ENCODE measurements at regions not wholly inside any gene's neighbourhood (a gene's known extent, or its start where the extent isn't known, plus 50 kb on each side); places are given as distances from the start of the nearest gene placed in this dataset.

DNA sequence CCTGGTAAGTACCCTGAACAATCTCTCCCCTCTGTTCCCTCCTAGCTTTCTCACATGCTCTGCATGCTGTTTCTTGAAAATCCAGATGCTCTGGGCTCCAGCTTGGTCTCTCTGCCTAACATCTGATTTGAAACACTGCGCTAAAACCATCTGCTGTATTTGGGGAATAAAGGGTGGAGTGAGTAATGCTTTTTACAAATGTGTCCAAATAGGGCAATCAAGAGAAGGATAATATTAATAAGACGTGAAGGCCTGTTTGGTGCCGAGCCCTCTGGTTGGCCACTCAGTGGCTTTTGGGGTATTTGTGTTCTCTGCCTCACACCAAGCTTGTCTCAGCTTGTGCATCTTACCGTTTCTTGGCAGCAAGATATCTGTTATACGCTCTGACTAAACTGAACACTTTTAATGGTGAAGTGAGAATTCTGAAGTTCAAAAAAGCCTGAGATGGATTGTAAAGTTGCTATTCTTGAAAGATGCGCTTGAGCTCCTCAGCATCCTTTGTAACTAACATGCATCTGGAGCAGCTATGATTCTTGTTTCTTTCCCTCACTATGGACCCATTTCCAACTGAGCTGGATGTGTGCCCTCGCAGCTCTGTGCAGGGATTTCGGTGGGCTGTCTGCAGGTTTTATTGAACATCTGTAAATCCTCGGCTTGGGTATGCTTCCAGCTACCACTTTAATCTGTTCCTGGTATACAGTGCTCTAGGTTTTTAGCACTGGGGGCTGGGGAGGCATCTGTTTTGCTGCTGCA is 269.4 kb downstream of the RWDD3 start (continued):
- TF ChIP-seq, protein P1, sequence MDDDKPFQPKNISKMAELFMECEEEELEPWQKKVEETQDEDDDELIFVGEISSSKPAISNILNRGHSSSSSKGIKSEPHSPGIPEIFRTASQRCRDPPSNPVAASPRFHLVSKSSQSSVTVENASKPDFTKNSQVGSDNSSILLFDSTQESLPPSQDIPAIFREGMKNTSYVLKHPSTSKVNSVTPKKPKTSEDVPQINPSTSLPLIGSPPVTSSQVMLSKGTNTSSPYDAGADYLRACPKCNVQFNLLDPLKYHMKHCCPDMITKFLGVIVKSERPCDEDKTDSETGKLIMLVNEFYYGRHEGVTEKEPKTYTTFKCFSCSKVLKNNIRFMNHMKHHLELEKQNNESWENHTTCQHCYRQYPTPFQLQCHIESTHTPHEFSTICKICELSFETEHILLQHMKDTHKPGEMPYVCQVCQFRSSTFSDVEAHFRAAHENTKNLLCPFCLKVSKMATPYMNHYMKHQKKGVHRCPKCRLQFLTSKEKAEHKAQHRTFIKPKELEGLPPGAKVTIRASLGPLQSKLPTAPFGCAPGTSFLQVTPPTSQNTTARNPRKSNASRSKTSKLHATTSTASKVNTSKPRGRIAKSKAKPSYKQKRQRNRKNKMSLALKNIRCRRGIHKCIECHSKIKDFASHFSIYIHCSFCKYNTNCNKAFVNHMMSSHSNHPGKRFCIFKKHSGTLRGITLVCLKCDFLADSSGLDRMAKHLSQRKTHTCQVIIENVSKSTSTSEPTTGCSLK (tag by site-specific recombination; IDR thresholded peaks at IDR 0.05), result no peak
- TF ChIP-seq MYNN (tag by site-specific recombination; IDR thresholded peaks at IDR 0.05; ENCODE audit: borderline replicate concordance), result no peak
- no peak for TF ChIP-seq ZNF560 (tag by site-specific recombination; IDR thresholded peaks at IDR 0.05; ENCODE audit: borderline replicate concordance)
- no peak for TF ChIP-seq ZFP3 (tag by site-specific recombination; IDR thresholded peaks at IDR 0.05; ENCODE audit: low read depth)
- no peak for TF ChIP-seq ZNF510 (tag by site-specific recombination; IDR thresholded peaks at IDR 0.05; ENCODE audit: insufficient replicate concordance)
- TF ChIP-seq, protein P2, sequence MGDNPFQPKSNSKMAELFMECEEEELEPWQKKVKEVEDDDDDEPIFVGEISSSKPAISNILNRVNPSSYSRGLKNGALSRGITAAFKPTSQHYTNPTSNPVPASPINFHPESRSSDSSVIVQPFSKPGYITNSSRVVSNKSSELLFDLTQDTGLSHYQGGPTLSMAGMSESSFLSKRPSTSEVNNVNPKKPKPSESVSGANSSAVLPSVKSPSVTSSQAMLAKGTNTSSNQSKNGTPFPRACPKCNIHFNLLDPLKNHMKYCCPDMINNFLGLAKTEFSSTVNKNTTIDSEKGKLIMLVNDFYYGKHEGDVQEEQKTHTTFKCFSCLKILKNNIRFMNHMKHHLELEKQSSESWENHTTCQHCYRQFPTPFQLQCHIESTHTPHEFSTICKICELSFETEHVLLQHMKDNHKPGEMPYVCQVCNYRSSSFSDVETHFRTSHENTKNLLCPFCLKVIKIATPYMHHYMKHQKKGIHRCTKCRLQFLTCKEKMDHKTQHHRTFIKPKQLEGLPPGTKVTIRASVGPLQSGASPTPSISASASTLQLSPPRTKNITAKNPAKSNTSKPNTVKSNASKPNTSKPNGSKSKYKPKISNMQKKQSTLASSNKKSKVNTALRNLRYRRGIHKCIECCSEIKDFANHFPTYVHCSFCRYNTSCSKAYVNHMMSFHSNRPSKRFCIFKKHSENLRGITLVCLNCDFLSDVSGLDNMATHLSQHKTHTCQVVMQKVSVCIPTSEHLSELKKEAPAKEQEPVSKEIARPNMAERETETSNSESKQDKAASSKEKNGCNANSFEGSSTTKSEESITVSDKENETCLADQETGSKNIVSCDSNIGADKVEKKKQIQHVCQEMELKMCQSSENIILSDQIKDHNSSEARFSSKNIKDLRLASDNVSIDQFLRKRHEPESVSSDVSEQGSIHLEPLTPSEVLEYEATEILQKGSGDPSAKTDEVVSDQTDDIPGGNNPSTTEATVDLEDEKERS (tag by site-specific recombination; IDR thresholded peaks at IDR 0.05), result no peak

DNA sequence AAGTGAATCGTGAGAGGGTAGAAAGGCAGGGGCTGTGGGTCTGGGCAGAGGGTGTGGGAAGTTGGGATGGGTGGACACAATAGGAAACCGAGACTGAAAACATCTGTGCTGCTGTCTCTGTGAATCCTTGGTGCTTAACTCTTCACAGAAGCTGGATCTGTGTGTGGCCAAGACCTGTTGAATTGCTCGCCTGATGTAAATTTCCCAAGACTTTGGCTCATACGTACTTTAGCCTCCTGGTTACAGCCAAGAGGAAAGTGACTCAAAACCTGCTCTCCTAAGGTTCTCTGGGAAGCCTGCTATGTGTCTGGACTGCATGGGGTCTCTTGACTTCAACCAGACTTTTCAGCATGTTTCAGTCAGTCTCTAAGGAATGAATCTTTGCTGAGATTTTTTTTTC is 270.3 kb downstream of the RWDD3 start:
- CTCF ChIA-PET, result no interaction called here
- Histone ChIP-seq H3K4me1 (ENCODE audit: control insufficient read depth, insufficient read depth, low read length) (no peaks in the 10 kb centered on the region), H3K9me3 (ENCODE audit: control insufficient read depth, insufficient read depth, low read depth, low read length) (no peaks in the 10 kb centered on the region), H3K4me3 (ENCODE audit: low read depth, low read length) (no peak overlapping the region), H3K36me3 (ENCODE audit: control insufficient read depth in 2 of 2, insufficient read depth in 1 of 2, low read length in 2 of 2) (no peaks in the 10 kb centered on the region), H3K27ac (ENCODE audit: extremely low read depth, low read depth, low read length) (no peak overlapping the region)
- POLR2A ChIA-PET, result no interaction called here
- TF ChIP-seq, protein P3, sequence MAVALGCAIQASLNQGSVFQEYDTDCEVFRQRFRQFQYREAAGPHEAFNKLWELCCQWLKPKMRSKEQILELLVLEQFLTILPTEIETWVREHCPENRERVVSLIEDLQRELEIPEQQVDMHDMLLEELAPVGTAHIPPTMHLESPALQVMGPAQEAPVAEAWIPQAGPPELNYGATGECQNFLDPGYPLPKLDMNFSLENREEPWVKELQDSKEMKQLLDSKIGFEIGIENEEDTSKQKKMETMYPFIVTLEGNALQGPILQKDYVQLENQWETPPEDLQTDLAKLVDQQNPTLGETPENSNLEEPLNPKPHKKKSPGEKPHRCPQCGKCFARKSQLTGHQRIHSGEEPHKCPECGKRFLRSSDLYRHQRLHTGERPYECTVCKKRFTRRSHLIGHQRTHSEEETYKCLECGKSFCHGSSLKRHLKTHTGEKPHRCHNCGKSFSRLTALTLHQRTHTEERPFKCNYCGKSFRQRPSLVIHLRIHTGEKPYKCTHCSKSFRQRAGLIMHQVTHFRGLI (tag by site-specific recombination; IDR thresholded peaks at IDR 0.05), result no peak
- peak; percentile 81 for TF ChIP-seq SCRT2 (tag by site-specific recombination; IDR thresholded peaks at IDR 0.05)

DNA sequence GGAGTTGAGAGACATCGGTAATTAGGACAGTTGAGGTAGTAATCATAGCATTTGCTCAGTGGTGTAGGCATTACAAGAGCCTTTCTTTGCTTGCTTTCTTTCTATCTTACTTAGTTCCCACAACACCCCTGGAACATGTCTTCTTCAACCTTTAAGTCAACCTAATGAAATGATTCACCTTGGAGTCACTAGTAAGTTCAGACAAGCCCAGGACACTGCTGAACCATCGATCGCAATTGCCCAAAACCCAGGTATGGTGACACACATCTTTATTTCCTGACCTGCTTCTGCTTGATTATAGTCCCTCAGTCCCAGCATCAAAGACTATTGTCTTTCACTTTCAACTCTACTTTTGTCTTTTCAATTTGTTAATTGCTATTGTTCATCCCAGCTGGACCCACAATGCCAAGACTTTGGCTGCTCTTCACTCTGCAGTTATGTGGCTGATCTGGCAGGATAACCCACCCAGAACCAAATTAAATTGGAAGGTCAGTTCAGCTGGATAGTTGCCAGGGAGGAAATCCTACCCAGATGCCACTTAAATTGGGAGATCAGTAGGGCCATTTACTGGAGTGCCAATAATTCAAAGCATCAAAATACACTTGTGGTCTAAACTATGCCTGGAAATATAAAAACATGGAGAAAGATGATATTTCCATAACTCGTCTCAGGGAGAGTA is 272.9 kb downstream of the RWDD3 start:
- POLR2A ChIA-PET, result no interaction called here

More for the DNA sequence above, 272.9 kb downstream of the RWDD3 start:
- TF ChIP-seq, protein P3 (tag by site-specific recombination; IDR thresholded peaks at IDR 0.05), result no peak
- no peak for TF ChIP-seq ZSCAN23 (tag by site-specific recombination; IDR thresholded peaks at IDR 0.05)
- TF ChIP-seq HOXC10 (CRISPR knock-in tag; IDR thresholded peaks at IDR 0.05), result no peak
- TF ChIP-seq GLI4 (tag by site-specific recombination; IDR thresholded peaks at IDR 0.05), result no peak
- TF ChIP-seq ZNF830 (tag by site-specific recombination; IDR thresholded peaks at IDR 0.05; ENCODE audit: low read depth), result no peak
- TF ChIP-seq, protein P4, sequence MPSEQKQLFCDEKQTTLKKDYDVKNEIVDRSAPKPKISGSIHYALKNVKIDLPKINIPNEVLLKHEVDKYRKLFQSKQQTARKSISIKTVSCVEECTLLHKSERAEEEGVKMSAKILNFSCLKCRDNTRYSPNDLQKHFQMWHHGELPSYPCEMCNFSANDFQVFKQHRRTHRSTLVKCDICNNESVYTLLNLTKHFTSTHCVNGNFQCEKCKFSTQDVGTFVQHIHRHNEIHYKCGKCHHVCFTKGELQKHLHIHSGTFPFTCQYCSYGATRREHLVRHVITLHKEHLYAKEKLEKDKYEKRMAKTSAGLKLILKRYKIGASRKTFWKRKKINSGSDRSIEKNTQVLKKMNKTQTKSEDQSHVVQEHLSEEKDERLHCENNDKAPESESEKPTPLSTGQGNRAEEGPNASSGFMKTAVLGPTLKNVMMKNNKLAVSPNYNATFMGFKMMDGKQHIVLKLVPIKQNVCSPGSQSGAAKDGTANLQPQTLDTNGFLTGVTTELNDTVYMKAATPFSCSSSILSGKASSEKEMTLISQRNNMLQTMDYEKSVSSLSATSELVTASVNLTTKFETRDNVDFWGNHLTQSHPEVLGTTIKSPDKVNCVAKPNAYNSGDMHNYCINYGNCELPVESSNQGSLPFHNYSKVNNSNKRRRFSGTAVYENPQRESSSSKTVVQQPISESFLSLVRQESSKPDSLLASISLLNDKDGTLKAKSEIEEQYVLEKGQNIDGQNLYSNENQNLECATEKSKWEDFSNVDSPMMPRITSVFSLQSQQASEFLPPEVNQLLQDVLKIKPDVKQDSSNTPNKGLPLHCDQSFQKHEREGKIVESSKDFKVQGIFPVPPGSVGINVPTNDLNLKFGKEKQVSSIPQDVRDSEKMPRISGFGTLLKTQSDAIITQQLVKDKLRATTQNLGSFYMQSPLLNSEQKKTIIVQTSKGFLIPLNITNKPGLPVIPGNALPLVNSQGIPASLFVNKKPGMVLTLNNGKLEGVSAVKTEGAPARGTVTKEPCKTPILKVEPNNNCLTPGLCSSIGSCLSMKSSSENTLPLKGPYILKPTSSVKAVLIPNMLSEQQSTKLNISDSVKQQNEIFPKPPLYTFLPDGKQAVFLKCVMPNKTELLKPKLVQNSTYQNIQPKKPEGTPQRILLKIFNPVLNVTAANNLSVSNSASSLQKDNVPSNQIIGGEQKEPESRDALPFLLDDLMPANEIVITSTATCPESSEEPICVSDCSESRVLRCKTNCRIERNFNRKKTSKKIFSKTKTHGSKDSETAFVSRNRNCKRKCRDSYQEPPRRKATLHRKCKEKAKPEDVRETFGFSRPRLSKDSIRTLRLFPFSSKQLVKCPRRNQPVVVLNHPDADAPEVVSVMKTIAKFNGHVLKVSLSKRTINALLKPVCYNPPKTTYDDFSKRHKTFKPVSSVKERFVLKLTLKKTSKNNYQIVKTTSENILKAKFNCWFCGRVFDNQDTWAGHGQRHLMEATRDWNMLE (tag by site-specific recombination; conservative IDR thresholded peaks at IDR 0.05; ENCODE audit: low read depth), result no peak
- TF ChIP-seq KLF7 (tag by site-specific recombination; IDR thresholded peaks at IDR 0.05; ENCODE audit: borderline replicate concordance), result no peak
- CTCF ChIA-PET, result interaction anchor here (0.7 kb wide), 1 partner anchor 1184 kb away, joined by 5 read pairs; no protein-coding TSS in a partner anchor
- Histone ChIP-seq H3K27ac (ENCODE audit: extremely low read depth, low read depth, low read length) (no peak overlapping the region), H3K36me3 (ENCODE audit: control insufficient read depth in 2 of 2, insufficient read depth in 1 of 2, low read length in 2 of 2) (no peaks in the 10 kb centered on the region), H3K4me3 (ENCODE audit: low read depth, low read length) (no peak overlapping the region), H3K4me1 (ENCODE audit: control insufficient read depth, insufficient read depth, low read length) (no peaks in the 10 kb centered on the region), H3K9me3 (ENCODE audit: control insufficient read depth, insufficient read depth, low read depth, low read length) (no peaks in the 10 kb centered on the region)

Measured in HEK293 (cell line).